Muscle layer of duodenum (tissue), 2 donors: ENCODE measurements at regions not wholly inside any gene's neighbourhood (a gene's known extent, or its start where the extent isn't known, plus 50 kb on each side); places are given as distances from the start of the nearest gene placed in this dataset.
"Not testable (repeated sequence)": the region's sequence is repeated elsewhere in the genome, so short reads cannot be mapped to it uniquely, and the experiment has no call there.

ENCODE experiments used
- H3K27ac ChIP-seq: one replicate; pipeline ENCODE4 v1.7.0; 2013; ENCODE audit warnings: mild to moderate bottlenecking, low read length
- H3K27me3 ChIP-seq: one replicate; pipeline ENCODE4 v1.7.0; 2013; ENCODE audit warnings: low read depth, mild to moderate bottlenecking, control low read depth, low read length
- H3K36me3 ChIP-seq, 2 donors: one replicate each; pipeline ENCODE4 v1.7.0; 2013; ENCODE audit warnings: low read length in 2 of 2, control low read depth in 1 of 2, mild to moderate bottlenecking in 1 of 2; ENCODE audit not compliant: insufficient read depth in 2 of 2, control insufficient read depth in 1 of 2
- H3K4me1 ChIP-seq, 2 donors: one replicate each; pipeline ENCODE4 v1.7.0; 2013; ENCODE audit warnings: low read length in 2 of 2, mild to moderate bottlenecking in 2 of 2, control low read depth in 1 of 2, moderate library complexity in 1 of 2; ENCODE audit not compliant: insufficient read depth in 2 of 2, control insufficient read depth in 1 of 2
- H3K4me3 ChIP-seq, 2 donors: one replicate each; pipeline ENCODE4 v1.7.0; 2013; ENCODE audit warnings: low read length in 2 of 2, low read depth in 1 of 2, mild to moderate bottlenecking in 1 of 2
- H3K9me3 ChIP-seq, 2 donors: one replicate each; pipeline ENCODE4 v1.7.0; 2013; ENCODE audit warnings: low read length in 2 of 2, control low read depth in 1 of 2, mild to moderate bottlenecking in 1 of 2; ENCODE audit not compliant: control insufficient read depth in 1 of 2
- donor health status: healthy.

DNA sequence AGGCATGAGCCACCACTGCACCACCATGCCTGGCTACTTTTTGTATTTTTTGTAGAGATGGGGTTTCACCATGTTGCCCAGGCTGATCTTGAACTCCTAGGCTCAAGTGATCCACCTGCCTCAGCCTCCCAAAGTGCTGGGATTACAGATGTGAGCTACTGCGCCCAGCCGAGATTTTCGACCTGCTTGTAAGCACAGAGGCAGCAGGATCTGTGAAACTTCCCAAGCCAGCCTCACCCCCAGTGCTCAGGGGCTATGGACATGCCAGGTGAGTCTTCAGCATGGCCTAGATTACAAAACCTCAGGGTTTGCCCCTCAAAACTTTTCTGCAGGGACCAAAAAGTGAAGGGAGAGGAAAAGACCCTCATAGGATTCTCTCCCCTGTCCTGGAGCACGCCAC is 145.0 kb upstream of the KCNG1 start:
- H3K4me1 ChIP-seq, H3K4me3 ChIP-seq, H3K9me3 ChIP-seq, H3K27ac ChIP-seq, H3K36me3 ChIP-seq, H3K27me3 ChIP-seq: not testable (repeated sequence)

DNA sequence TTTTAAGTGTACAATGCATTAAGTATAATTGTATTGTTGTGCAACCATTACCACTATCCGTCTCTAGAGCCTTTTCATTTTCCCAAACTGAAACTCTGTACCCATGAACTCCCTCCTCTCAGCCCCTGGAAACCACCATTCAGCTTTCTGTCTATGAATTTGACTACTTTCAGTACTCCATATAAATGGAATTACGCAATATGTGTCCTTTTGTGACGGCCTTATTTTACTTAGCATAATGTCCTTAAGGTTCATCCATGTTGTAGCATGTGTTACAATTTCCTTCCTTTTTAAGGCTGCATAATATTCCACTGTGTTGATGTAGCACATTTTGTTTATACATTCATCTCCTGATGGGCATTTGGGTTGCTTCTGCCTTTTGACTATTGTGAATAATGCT is 143.6 kb upstream of the KCNG1 start:
- Histone ChIP-seq H3K4me3 (no peak overlapping the region), H3K27me3 (no peaks in the 10 kb centered on the region), H3K4me1 (no peaks in the 10 kb centered on the region), H3K9me3 (peaks cover 0 to 4% of the 10 kb centered on the region in 2 donors), H3K27ac (no peak overlapping the region), H3K36me3 (no peaks in the 10 kb centered on the region)

DNA sequence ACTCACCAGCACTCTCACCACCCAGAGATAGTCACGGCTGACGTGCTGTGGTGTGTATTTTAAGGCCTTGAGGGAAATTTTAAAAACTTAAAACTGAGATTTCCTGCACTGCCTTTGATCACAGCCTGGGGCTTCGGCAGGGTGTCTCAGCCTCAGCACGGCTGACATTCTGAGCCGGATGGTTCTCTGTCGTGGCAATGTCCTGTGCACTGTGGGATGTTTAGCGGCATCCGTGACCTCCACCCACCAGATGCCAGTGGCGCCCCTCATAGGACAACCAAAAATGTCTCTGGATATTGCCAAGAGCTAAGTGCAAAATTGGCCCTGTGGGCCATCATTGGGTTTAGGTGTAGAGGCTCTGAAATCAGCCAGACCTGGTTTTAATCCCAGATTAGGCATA is 142.2 kb upstream of the KCNG1 start:
- H3K4me1 ChIP-seq = no peaks in the 10 kb centered on the region
- no peak overlapping the region for H3K4me3 ChIP-seq
- H3K27ac ChIP-seq = no peak overlapping the region
- peaks cover 0 to 4% of the 10 kb centered on the region in 2 donors for H3K9me3 ChIP-seq
- H3K27me3 ChIP-seq = no peaks in the 10 kb centered on the region
- H3K36me3 ChIP-seq = no peaks in the 10 kb centered on the region

DNA sequence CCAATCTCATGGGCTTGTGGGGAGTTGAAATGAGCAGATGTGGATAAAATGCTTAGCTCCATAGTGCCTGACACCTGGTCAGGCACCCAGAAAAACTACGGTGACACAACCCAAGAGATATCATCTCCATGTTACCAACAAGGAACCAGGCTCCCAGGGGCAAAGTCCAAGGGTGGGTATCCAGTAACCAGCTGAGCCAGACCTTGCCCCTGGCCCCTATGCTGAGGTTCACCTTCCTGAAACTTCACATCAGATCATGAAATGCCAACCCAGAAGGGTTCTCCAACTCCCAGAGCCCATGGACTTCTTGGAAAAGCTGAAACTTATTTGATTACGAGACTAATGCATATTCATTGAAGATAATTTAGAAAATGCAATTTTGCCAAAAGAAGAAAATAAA is 141.8 kb upstream of the KCNG1 start:
- Histone ChIP-seq H3K4me3 (no peak overlapping the region), H3K4me1 (no peaks in the 10 kb centered on the region), H3K27me3 (no peaks in the 10 kb centered on the region), H3K9me3 (peaks cover 0 to 4% of the 10 kb centered on the region in 2 donors), H3K36me3 (no peaks in the 10 kb centered on the region), H3K27ac (no peak overlapping the region)

DNA sequence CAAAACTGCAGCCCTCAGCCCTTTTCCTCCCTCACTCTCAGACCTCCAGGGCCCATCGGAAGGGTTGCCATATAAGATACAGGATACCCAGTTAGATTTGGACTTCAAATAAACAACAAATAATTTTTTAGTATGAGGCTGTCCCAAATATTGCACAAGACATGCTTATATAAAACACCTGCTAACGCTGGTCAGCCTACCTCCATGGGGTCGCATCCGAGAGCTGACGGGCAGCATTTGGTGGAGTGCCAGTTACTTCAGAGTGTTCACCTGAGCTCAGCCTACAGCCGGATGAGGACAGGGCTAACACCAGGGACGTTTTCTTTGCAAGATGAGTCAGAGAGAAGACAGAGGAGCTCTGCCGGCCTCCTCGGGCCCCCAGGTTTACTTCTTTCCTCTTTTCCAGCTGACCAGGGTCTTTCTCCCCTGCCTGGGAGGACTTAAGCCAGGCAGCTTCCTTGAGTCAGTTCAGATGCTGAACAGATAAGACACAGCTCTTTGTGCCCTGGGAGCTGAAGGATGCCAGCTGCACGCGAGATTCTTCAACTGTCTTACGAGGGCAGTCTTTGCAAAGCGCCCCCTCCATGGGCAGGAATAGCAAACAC is 141.2 kb upstream of the KCNG1 start:
- Histone ChIP-seq H3K4me1 (no peaks in the 10 kb centered on the region), H3K36me3 (no peaks in the 10 kb centered on the region), H3K9me3 (no peaks in the 10 kb centered on the region), H3K27ac (no peak overlapping the region), H3K27me3 (no peaks in the 10 kb centered on the region), H3K4me3 (no peak overlapping the region)

DNA sequence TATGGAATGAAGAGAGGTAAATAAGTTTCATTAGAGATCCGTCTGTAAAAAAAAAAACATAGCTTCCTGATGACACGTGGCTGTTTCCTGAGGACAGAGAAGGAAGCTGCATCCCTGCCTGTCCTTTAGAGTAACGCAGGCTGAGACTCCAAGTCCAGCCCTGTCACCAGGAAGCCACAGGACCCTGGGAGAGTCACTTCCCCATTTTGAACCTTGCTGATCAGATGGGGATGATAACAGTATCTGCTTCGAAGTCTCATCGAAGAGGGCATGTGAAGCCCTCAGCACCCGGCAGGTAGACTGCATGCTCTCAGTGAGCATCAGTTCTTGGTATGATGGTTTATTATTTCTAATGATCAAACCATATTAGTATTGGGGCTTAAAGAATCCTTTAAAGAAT is 139.1 kb upstream of the KCNG1 start:
- H3K4me1 ChIP-seq = peaks cover 0 to 1% of the 10 kb centered on the region in 2 donors
- no peaks in the 10 kb centered on the region for H3K9me3 ChIP-seq
- no peak overlapping the region for H3K4me3 ChIP-seq
- no peak overlapping the region for H3K27ac ChIP-seq
- H3K27me3 ChIP-seq = no peaks in the 10 kb centered on the region
- no peaks in the 10 kb centered on the region for H3K36me3 ChIP-seq

DNA sequence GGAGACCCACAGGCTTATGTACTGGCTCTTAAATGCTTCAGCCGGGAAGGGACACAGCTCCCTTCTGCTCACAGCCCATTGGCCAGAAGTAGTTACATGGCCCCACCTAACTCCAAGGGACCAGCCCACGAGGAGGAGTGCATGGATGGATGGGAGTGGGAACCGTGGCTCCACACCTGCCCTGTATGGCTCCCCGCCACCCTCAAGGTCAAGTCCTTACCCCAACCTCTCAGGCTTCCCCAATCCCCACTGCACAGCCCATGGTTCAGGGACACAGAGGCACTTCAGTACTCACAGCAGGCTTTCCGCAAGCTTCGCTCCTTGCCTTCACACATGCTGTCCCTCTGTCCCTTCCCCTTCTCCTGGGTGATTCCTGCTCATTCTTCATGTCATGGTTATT is 137.9 kb upstream of the KCNG1 start:
- Histone ChIP-seq H3K4me3 (no peak overlapping the region), H3K9me3 (no peaks in the 10 kb centered on the region), H3K36me3 (no peaks in the 10 kb centered on the region), H3K27ac (no peak overlapping the region), H3K4me1 (peaks cover 0 to 10% of the 10 kb centered on the region in 2 donors), H3K27me3 (no peaks in the 10 kb centered on the region)

DNA sequence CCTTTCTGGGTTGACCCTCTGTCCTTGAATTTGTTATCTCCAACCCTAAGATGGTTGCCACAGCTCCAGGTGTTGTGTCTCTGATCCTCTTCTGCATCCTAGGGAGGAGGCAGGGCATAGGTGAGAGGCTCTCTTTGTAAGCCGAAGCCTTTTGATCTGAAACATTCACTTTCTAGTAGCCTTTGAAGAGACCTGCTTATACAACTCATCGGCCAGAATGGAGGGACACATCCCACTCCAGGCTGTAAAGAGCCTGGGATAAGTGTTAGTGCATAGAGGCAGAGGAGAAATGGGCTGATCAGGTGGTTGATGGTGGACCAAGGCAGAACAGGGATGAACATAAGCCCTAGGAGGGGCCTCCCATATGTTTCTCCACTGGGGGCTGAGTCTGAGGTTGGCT is 137.1 kb upstream of the KCNG1 start:
- no peaks in the 10 kb centered on the region for H3K9me3 ChIP-seq
- peaks cover 0 to 10% of the 10 kb centered on the region in 2 donors for H3K4me1 ChIP-seq
- H3K4me3 ChIP-seq = no peak overlapping the region
- no peak overlapping the region for H3K27ac ChIP-seq
- H3K36me3 ChIP-seq = no peaks in the 10 kb centered on the region
- H3K27me3 ChIP-seq = no peaks in the 10 kb centered on the region

DNA sequence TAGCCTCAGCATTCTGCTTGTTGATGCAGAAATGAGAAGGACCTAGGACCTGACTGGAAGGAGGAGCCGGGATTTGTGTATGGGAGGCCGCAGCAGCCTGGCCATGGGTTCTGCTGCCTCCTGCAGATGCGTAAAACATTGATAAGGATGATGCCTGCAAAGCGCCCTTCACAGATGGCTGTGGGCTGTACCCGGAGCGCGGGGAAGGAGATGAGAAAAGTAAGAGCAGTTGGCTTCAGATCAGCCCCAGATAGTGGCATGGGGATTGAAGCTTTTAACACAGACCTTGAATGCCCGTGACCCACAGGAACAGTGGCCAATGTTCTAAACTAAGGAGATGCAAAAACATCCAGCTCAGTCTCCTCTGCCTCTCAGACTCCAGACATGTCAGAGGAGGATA is 136.4 kb upstream of the KCNG1 start:
- Histone ChIP-seq H3K27ac (no peak overlapping the region), H3K9me3 (no peaks in the 10 kb centered on the region), H3K36me3 (no peaks in the 10 kb centered on the region), H3K4me3 (no peak overlapping the region), H3K27me3 (no peaks in the 10 kb centered on the region), H3K4me1 (peaks cover 0 to 10% of the 10 kb centered on the region in 2 donors)

DNA sequence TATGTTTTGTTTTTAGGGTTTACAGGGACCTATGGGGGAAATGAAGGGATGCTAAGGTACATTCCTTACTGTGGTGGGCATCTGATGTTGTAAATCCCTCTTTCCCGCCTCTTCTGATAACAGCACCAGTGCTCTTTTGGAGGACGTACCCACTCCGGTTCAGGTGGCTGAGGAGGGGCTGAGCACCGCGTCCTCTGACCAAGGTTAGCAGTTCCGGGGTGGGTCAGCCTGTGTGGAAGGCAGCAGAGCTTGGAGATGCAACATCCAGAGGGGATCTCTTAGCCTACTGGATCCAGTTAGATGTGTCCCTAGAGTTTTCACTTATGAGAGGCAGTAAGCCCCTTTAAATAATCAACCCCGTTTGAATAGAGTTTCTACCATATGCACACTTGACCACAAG is 135.3 kb upstream of the KCNG1 start:
- H3K4me1 ChIP-seq = peaks cover 0 to 10% of the 10 kb centered on the region in 2 donors
- H3K9me3 ChIP-seq = no peaks in the 10 kb centered on the region
- H3K36me3 ChIP-seq = no peaks in the 10 kb centered on the region
- no peak overlapping the region for H3K4me3 ChIP-seq
- H3K27me3 ChIP-seq = no peaks in the 10 kb centered on the region
- no peak overlapping the region for H3K27ac ChIP-seq

DNA sequence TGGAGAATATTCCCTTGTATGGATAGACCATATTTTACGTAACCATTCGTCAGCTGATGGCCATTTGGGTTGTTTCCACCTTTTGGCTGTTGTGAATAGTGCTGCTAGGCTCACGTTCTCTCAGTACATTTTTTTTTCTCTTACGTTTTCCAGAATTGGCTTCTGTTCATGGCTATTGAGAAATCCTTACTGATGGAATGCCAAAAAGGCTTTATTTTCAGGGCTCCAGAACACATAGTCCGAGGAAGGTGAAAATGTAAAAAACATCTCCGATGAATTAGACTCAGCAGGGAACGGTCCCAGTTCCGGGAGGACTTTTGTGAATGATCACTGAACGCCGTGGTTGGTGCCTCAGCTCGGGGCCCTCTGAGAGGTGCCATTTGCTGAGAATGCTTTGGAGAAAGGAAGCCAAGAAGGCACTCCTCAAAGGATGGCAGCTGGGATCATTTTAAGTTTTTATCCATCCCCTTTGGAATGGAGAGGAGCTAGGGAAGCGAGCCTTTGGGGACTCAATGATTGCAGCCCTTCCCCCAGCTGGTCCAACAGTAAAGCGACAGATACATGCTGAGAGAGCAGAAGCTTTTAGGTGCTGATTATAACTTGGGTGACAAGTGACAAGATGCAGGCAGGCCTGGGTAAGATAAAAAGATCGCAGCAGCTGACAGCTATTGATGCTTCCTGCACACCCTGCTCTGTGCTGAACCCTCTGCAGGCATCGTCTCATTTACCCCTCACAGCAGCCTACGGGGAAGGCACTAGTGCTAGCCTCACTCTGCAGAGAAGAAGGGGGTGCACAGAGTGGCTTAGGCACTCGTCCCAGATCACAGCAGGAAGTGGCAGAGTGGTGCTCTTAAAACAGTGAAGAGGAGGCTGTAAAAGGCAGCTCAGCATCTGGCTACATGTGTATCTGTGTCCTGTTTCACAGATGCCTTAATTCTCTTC is 133.4 kb upstream of the KCNG1 start:
- no peaks in the 10 kb centered on the region for H3K36me3 ChIP-seq
- no peaks in the 10 kb centered on the region for H3K9me3 ChIP-seq
- H3K27me3 ChIP-seq = no peaks in the 10 kb centered on the region
- peak overlapping the region in 1 of 2 donors; percentile 32 for H3K4me3 ChIP-seq
- peaks cover 0 to 10% of the 10 kb centered on the region in 2 donors for H3K4me1 ChIP-seq
- no peak overlapping the region for H3K27ac ChIP-seq
